ENCODE measurements at regions not wholly inside any gene's neighbourhood (a gene's known extent, or its start where the extent isn't known, plus 50 kb on each side); places are given as distances from the start of the nearest gene placed in this dataset.

DNA sequence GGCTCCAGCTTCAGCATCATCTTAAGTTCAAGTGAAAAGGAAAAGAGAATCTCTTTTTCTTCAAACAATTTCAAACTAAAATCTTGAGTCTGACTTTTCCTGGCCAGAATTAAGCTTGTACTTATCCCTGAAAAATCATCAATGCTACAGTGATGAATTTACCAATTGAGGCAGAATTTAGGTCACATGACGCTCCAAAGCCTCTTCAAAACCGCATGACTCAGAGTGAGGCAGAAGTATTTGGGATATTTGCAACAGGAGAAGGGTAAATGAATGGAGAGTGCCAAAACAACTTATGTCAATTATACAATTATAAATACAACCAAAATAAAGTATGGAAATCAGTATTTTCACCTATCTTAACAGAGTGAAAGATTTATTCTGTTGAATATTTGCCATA is 515.5 kb downstream of the COL12A1 start:
- Histone ChIP-seq H3K36me3 (no peaks in the 10 kb centered on the region), H3K27ac (no peak overlapping the region), H3K27me3 (no peaks in the 10 kb centered on the region), H3K9me3 (no peaks in the 10 kb centered on the region), H3K4me1 (no peaks in the 10 kb centered on the region), H3K4me3 (no peak overlapping the region)
- DNase-seq = no peak
- intact Hi-C loops (cut with DNase I; ENCODE audit: low total_unique reads) = no loop called here
- TF ChIP-seq, protein P1, sequence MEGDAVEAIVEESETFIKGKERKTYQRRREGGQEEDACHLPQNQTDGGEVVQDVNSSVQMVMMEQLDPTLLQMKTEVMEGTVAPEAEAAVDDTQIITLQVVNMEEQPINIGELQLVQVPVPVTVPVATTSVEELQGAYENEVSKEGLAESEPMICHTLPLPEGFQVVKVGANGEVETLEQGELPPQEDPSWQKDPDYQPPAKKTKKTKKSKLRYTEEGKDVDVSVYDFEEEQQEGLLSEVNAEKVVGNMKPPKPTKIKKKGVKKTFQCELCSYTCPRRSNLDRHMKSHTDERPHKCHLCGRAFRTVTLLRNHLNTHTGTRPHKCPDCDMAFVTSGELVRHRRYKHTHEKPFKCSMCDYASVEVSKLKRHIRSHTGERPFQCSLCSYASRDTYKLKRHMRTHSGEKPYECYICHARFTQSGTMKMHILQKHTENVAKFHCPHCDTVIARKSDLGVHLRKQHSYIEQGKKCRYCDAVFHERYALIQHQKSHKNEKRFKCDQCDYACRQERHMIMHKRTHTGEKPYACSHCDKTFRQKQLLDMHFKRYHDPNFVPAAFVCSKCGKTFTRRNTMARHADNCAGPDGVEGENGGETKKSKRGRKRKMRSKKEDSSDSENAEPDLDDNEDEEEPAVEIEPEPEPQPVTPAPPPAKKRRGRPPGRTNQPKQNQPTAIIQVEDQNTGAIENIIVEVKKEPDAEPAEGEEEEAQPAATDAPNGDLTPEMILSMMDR (IDR thresholded peaks at IDR 0.05) = no peak
- no peak for TF ChIP-seq POLR2A (IDR thresholded peaks at IDR 0.05)

DNA sequence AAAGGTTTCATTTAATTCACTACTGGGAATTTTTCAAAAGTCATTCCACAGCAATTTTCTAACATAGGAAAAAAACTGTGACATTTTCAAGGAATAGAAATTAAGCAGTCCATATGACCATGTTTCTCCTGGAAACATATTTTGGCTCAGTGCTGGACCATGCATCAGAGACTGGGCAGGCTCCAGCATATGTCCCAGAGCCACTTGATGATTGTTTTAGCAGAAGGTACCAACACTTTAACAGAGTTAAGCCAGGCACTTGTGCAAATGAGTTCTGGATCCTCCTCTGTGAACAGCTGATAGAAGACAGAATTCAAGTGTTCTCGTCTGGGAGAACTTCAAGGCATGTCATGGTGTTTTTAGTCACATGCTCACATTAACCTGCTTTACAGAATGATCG is 516.3 kb downstream of the COL12A1 start:
- Histone ChIP-seq H3K4me3 (no peak overlapping the region), H3K27me3 (no peaks in the 10 kb centered on the region), H3K4me1 (no peaks in the 10 kb centered on the region), H3K36me3 (no peaks in the 10 kb centered on the region), H3K27ac (no peak overlapping the region), H3K9me3 (no peaks in the 10 kb centered on the region)
- intact Hi-C loops (cut with DNase I; ENCODE audit: low total_unique reads) = no loop called here
- DNase-seq = no peak
- TF ChIP-seq, protein P1 (IDR thresholded peaks at IDR 0.05) = no peak
- no peak for TF ChIP-seq POLR2A (IDR thresholded peaks at IDR 0.05)

DNA sequence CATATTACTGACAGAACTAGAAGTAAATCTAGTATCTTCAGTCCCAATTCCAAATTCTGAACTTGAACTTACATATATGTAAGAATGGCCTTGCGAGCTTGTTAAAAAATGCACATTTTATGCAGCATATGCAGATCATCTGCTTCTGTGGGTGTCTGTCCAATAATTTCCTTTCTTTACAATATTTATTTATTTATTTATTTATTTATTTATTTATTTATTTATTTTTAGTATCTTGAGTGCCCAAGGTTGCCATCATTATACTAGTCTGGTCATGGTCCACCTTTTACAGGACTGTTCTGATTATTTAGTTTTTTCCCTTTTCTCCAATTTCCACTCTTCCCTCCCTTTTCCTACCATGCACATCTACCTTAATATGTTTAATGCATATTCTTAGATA is 528.4 kb downstream of the COL12A1 start:
- H3K4me3 ChIP-seq = no peak overlapping the region
- no peak for DNase-seq
- no peaks in the 10 kb centered on the region for H3K9me3 ChIP-seq
- H3K4me1 ChIP-seq = no peaks in the 10 kb centered on the region
- TF ChIP-seq POLR2A (IDR thresholded peaks at IDR 0.05) = no peak
- TF ChIP-seq, protein P1 (IDR thresholded peaks at IDR 0.05) = no peak
- intact Hi-C loops (cut with DNase I; ENCODE audit: low total_unique reads) = no loop called here
- no peak overlapping the region for H3K27ac ChIP-seq
- no peaks in the 10 kb centered on the region for H3K27me3 ChIP-seq
- no peaks in the 10 kb centered on the region for H3K36me3 ChIP-seq

DNA sequence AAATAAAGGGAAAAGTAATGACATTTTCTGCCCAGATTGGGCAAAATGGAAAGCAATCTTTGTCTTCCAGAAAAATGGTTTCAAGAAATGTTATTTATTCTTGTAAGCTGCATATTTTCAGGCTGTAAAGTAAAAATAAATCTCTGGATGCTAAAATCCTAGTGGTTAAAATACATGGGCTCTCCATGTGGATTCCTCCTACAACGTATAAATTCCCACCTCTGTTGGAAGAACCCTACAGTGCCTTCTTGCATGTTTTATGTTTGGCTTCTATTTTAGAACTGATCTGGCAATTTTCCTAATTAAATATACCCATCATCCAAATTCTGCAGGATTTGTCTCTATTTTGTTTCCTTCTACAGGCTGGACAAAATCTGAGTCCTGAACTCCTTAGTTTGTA is 528.9 kb downstream of the COL12A1 start:
- Histone ChIP-seq H3K36me3 (no peaks in the 10 kb centered on the region), H3K4me1 (no peaks in the 10 kb centered on the region), H3K27me3 (no peaks in the 10 kb centered on the region), H3K9me3 (no peaks in the 10 kb centered on the region), H3K4me3 (no peak overlapping the region), H3K27ac (no peak overlapping the region)
- no peak for TF ChIP-seq POLR2A (IDR thresholded peaks at IDR 0.05)
- TF ChIP-seq, protein P1 (IDR thresholded peaks at IDR 0.05) = no peak
- DNase-seq = no peak
- intact Hi-C loops (cut with DNase I; ENCODE audit: low total_unique reads) = no loop called here

DNA sequence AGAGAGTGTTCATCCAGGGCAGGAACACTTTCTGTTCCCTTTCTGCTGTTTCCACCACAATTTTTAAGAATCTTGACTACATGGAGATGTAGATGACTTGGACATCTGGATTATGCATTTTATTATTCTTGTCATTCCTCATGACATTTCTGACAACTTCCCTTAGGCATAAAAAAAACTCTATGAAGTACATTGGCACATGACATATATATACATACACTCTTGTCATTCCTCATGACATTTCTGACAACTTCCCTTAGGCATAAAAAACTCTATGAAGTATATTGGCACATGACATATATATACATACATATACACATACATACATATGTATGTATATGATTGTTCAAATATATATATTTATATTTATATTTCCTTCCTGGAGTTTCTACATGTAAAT is 531.5 kb downstream of the COL12A1 start:
- no peak for DNase-seq

More for the DNA sequence above, 531.5 kb downstream of the COL12A1 start:
- no peaks in the 10 kb centered on the region for H3K9me3 ChIP-seq
- no peak overlapping the region for H3K4me3 ChIP-seq
- intact Hi-C loops (cut with DNase I; ENCODE audit: low total_unique reads) = no loop called here
- no peak overlapping the region for H3K27ac ChIP-seq
- H3K4me1 ChIP-seq = no peaks in the 10 kb centered on the region
- no peak for TF ChIP-seq POLR2A (IDR thresholded peaks at IDR 0.05)
- TF ChIP-seq, protein P1 (IDR thresholded peaks at IDR 0.05) = no peak
- H3K27me3 ChIP-seq = no peaks in the 10 kb centered on the region
- H3K36me3 ChIP-seq = no peaks in the 10 kb centered on the region

Data from uterus (tissue), 3 donors.